CD14-positive monocyte (primary cell): ENCODE measurements at regions not wholly inside any gene's neighbourhood (a gene's known extent, or its start where the extent isn't known, plus 50 kb on each side); places are given as distances from the start of the nearest gene placed in this dataset.
"Not testable (repeated sequence)": the region's sequence is repeated elsewhere in the genome, so short reads cannot be mapped to it uniquely, and the experiment has no call there.

Experiments
- DNase-seq, 3 donors: peaks; one replicate each; pipeline ENCODE4 v3.0.0-alpha.2; 2011 to 2022
- H2AFZ ChIP-seq: 2 replicates; pipeline ENCODE4 v1.6.0; 2012; ENCODE audit warnings: mild to moderate bottlenecking, low read depth, low read length, inconsistent platforms; ENCODE audit not compliant: insufficient read depth, poor library complexity, severe bottlenecking
- H3K27ac ChIP-seq, 2 donors: 1 replicate in 1 of 2; 2 replicates in 1 of 2; pipeline ENCODE4 v1.5.1; 2012 to 2013; ENCODE audit warnings: low read length in 2 of 2, control low read depth in 1 of 2, inconsistent platforms in 1 of 2, low read depth in 1 of 2, mild to moderate bottlenecking in 1 of 2
- H3K27me3 ChIP-seq, 2 donors: one replicate each; pipeline versions ENCODE4 v1.6.0 to v1.6.1; 2011 to 2013; ENCODE audit warnings: low read length in 2 of 2; ENCODE audit not compliant: control insufficient read depth in 2 of 2, insufficient read depth in 2 of 2
- H3K36me3 ChIP-seq, 2 donors: replicated peaks in 1 of 2; 1 replicate in 1 of 2; 2 replicates in 1 of 2; pipeline versions ENCODE4 v1.5.1 to v1.6.1; 2012 to 2013; ENCODE audit warnings: low read length in 2 of 2, control low read depth in 1 of 2, inconsistent platforms in 1 of 2, mild to moderate bottlenecking in 1 of 2; ENCODE audit not compliant: insufficient read depth in 2 of 2, control insufficient read depth in 1 of 2
- H3K4me1 ChIP-seq, 2 donors: 1 replicate in 1 of 2; 2 replicates in 1 of 2; pipeline versions ENCODE4 v1.5.1 to v1.6.1; 2012 to 2013; ENCODE audit warnings: low read length in 2 of 2, control low read depth in 1 of 2, inconsistent platforms in 1 of 2, mild to moderate bottlenecking in 1 of 2, moderate library complexity in 1 of 2; ENCODE audit not compliant: insufficient read depth in 2 of 2, control insufficient read depth in 1 of 2
- H3K4me2 ChIP-seq: replicated peaks from 2 replicates; pipeline ENCODE3; 2012; ENCODE audit warnings: low read length, moderate library complexity, mild to moderate bottlenecking; ENCODE audit not compliant: poor library complexity, severe bottlenecking; ENCODE audit errors: extremely low read depth
- H3K4me3 ChIP-seq, 3 experiments: fragments of 200-600 bp in 1 of 3; sonication (generic) in 1 of 3; replicated peaks in 1 of 3; 1 replicate in 2 of 3; 2 replicates in 1 of 3; pipeline ENCODE4 v1.5.1; 2011 to 2013; ENCODE audit warnings: low read length in 3 of 3, mild to moderate bottlenecking in 3 of 3, control low read depth in 2 of 3, low read depth in 2 of 3, inconsistent platforms in 1 of 3, moderate library complexity in 1 of 3
- H3K79me2 ChIP-seq: 2 replicates; pipeline ENCODE4 v1.6.0; 2012; ENCODE audit warnings: mild to moderate bottlenecking, control low read depth, inconsistent platforms, low read length, moderate library complexity; ENCODE audit not compliant: insufficient read depth
- H3K9ac ChIP-seq: 2 replicates; pipeline ENCODE4 v1.6.0; 2017; ENCODE audit warnings: low read length, mild to moderate bottlenecking; ENCODE audit not compliant: insufficient read depth, poor library complexity, severe bottlenecking
- H3K9me3 ChIP-seq, 2 donors: replicated peaks in 1 of 2; 1 replicate in 1 of 2; 2 replicates in 1 of 2; pipeline versions ENCODE4 v1.5.1 to v1.6.1; 2012 to 2013; ENCODE audit warnings: low read length in 2 of 2, control low read depth in 1 of 2; ENCODE audit not compliant: control insufficient read depth in 1 of 2, insufficient read depth in 1 of 2
- H4K20me1 ChIP-seq: 2 replicates; pipeline ENCODE4 v1.6.0; 2012; ENCODE audit warnings: mild to moderate bottlenecking, low read length, control low read depth, moderate library complexity; ENCODE audit not compliant: insufficient read depth
- H3K27ac Mint-ChIP-seq, 7 donors: one replicate each; pipeline ENCODE4 v1.8.0; 2020; ENCODE audit warnings: mild to moderate bottlenecking in 7 of 7, mixed read lengths in 7 of 7, moderate library complexity in 6 of 7, inconsistent platforms in 2 of 7
- H3K27me3 Mint-ChIP-seq, 3 donors: one replicate each; pipeline ENCODE4 v1.8.0; 2021 to 2022; ENCODE audit warnings: low read depth in 3 of 3, mild to moderate bottlenecking in 3 of 3, mixed read lengths in 3 of 3, moderate library complexity in 3 of 3, inconsistent platforms in 1 of 3
- H3K36me3 Mint-ChIP-seq, 2 donors: one replicate each; pipeline ENCODE4 v1.8.0; 2020; ENCODE audit warnings: mixed read lengths in 2 of 2, inconsistent platforms in 1 of 2, mild to moderate bottlenecking in 1 of 2
- H3K4me1 Mint-ChIP-seq: one replicate; pipeline ENCODE4 v1.8.0; 2020; ENCODE audit warnings: mild to moderate bottlenecking, mixed read lengths
- H3K4me3 Mint-ChIP-seq, 2 donors: one replicate each; pipeline ENCODE4 v1.8.0; 2020; ENCODE audit warnings: mild to moderate bottlenecking in 2 of 2, mixed read lengths in 2 of 2, moderate library complexity in 1 of 2
- H3K9me3 Mint-ChIP-seq, 7 donors: one replicate each; pipeline ENCODE4 v1.8.0; 2020 to 2022; ENCODE audit warnings: mixed read lengths in 7 of 7, mild to moderate bottlenecking in 6 of 7, moderate library complexity in 6 of 7, inconsistent platforms in 2 of 7
- CTCF ChIP-seq: fragments of 200-600 bp; IDR thresholded peaks from one replicate; pipeline ENCODE4 v1.8.0; 2022; ENCODE audit warnings: antibody characterized with exemption, mild to moderate bottlenecking
- WGBS: methylation state at CpG from one replicate; pipeline ENCODE4 v1.1.5; 2013; ENCODE audit warnings: missing lambda C conversion rate; ENCODE audit not compliant: insufficient coverage; 5-methylcytosine and 5-hydroxymethylcytosine counted together
- intact Hi-C, 2 donors: fragments of 100-400 bp; cut with micrococcal nuclease; formaldehyde crosslinking; loops; one replicate each; pipeline versions ENCODE4 v1.15.0 to v1.15.1; 2023

GRCh38 chr5:71789746-71790145 lies 70.7 kb downstream of the CARTPT start:
- H3K4me3 Mint-ChIP-seq = no peak overlapping the region
- no peaks in the 10 kb centered on the region for H4K20me1 ChIP-seq
- H3K4me2 ChIP-seq = no peak overlapping the region

GRCh38 chr5:71790433-71790832 lies 71.4 kb downstream of the CARTPT start:
- no peaks in the 10 kb centered on the region for H3K4me1 Mint-ChIP-seq
- Histone ChIP-seq H3K4me1 (no peaks in the 10 kb centered on the region), H3K4me3 (no peak overlapping the region), H3K79me2 (no peaks in the 10 kb centered on the region), H3K27ac (no peak overlapping the region), H3K4me2 (no peak overlapping the region), H3K36me3 (no peaks in the 10 kb centered on the region), H3K27me3 (no peaks in the 10 kb centered on the region), H2AFZ (no peak overlapping the region), H4K20me1 (no peaks in the 10 kb centered on the region), H3K9me3 (peaks cover 3 to 24% of the 10 kb centered on the region in 2 donors), H3K9ac (no peak overlapping the region)
- intact Hi-C loops = no loop called here
- 84% methylated on average over 6 of the region's 7 CpGs for WGBS
- peaks cover 22 to 44% (median 33%) of the 10 kb centered on the region in 7 donors for H3K9me3 Mint-ChIP-seq
- H3K27ac Mint-ChIP-seq = no peak overlapping the region
- H3K36me3 Mint-ChIP-seq = no peaks in the 10 kb centered on the region
- DNase-seq = no peak
- no peak overlapping the region for H3K4me3 Mint-ChIP-seq
- TF ChIP-seq CTCF = no peak
- H3K27me3 Mint-ChIP-seq = peaks cover 5 to 10% (median 9%) of the 10 kb centered on the region in 3 donors

More at GRCh38 chr5:71789746-71790145, 70.7 kb downstream of the CARTPT start:
- no peaks in the 10 kb centered on the region for H3K36me3 Mint-ChIP-seq
- no peak for DNase-seq
- no peak for TF ChIP-seq CTCF
- no peak overlapping the region for H3K9ac ChIP-seq
- H3K27ac Mint-ChIP-seq = no peak overlapping the region
- no peaks in the 10 kb centered on the region for H3K4me1 ChIP-seq
- H3K4me1 Mint-ChIP-seq = no peaks in the 10 kb centered on the region
- H3K36me3 ChIP-seq = no peaks in the 10 kb centered on the region
- H3K9me3 ChIP-seq = peaks cover 3 to 23% of the 10 kb centered on the region in 2 donors
- no peaks in the 10 kb centered on the region for H3K79me2 ChIP-seq
- peaks cover 18 to 37% (median 28%) of the 10 kb centered on the region in 7 donors for H3K9me3 Mint-ChIP-seq
- H3K27me3 Mint-ChIP-seq = peaks cover 5 to 10% (median 9%) of the 10 kb centered on the region in 3 donors
- no peak overlapping the region for H2AFZ ChIP-seq
- WGBS = 85% methylated on average over 3 of the region's 4 CpGs
- intact Hi-C loops = no loop called here
- H3K4me3 ChIP-seq = no peak overlapping the region
- H3K27ac ChIP-seq = no peak overlapping the region
- no peaks in the 10 kb centered on the region for H3K27me3 ChIP-seq

- H3K4me2 ChIP-seq, H3K36me3 Mint-ChIP-seq: not testable (repeated sequence)
Measured at GRCh38 chr5:71792041-71792440, 73.0 kb downstream of the CARTPT start.

More at GRCh38 chr5:71792041-71792440, 73.0 kb downstream of the CARTPT start:
- H2AFZ ChIP-seq, DNase-seq, H3K4me3 Mint-ChIP-seq, H3K4me1 Mint-ChIP-seq, H3K9ac ChIP-seq, intact Hi-C loops, H3K36me3 ChIP-seq, H3K79me2 ChIP-seq, H3K27me3 ChIP-seq, H3K27ac ChIP-seq, H3K27me3 Mint-ChIP-seq, H3K4me1 ChIP-seq, H3K4me3 ChIP-seq, H4K20me1 ChIP-seq, H3K27ac Mint-ChIP-seq: not testable (repeated sequence)
- H3K9me3 ChIP-seq = peaks cover 3 to 24% of the 10 kb centered on the region in 2 donors
- WGBS = no CpG with 5 or more reads among the region's 2 CpGs
- H3K9me3 Mint-ChIP-seq = peaks cover 22 to 45% (median 33%) of the 10 kb centered on the region in 7 donors
